Upper lobe of left lung (tissue), 6 donors: ENCODE measurements at regions not wholly inside any gene's neighbourhood (a gene's known extent, or its start where the extent isn't known, plus 50 kb on each side); places are given as distances from the start of the nearest gene placed in this dataset.

Experiments used
- ATAC-seq, 2 donors: fragments of 200-7000 bp; cut with Tn5 transposase; one replicate each; pipeline ENCODE4 v1.9.1; 2022; ENCODE audit warnings: mild to moderate bottlenecking in 2 of 2, moderate library complexity in 2 of 2; ENCODE audit not compliant: low FRiP score in 2 of 2
- DNase-seq, 2 donors: peaks; one replicate each; pipeline ENCODE4 v3.0.0-alpha.2; 2019 to 2020
- H3K27ac ChIP-seq, 4 donors: fragments of 200-600 bp; sonication (generic); one replicate each; pipeline ENCODE4 v1.5.1; 2016 to 2019
- H3K27me3 ChIP-seq, 4 donors: fragments of 200-600 bp; sonication (generic); one replicate each; pipeline ENCODE4 v1.5.1; 2017 to 2019
- H3K36me3 ChIP-seq, 4 donors: fragments of 200-600 bp; sonication (generic); one replicate each; pipeline ENCODE4 v1.5.1; 2016 to 2019
- H3K4me1 ChIP-seq, 4 donors: fragments of 200-600 bp; sonication (generic); one replicate each; pipeline ENCODE4 v1.5.1; 2018 to 2019
- H3K4me3 ChIP-seq, 4 donors: fragments of 200-600 bp; sonication (generic); one replicate each; pipeline ENCODE4 v1.5.1; 2017 to 2019; ENCODE audit warnings: mild to moderate bottlenecking in 2 of 4, moderate library complexity in 1 of 4
- H3K9me3 ChIP-seq, 4 donors: fragments of 200-600 bp; sonication (generic); one replicate each; pipeline ENCODE4 v1.5.1; 2018 to 2019
- CTCF ChIP-seq, 6 experiments: fragments of 450-650 bp in 4 of 6; fragments of 200-600 bp in 2 of 6; sonication (generic) in 2 of 6; IDR thresholded peaks; one replicate each; pipeline ENCODE4 v1.5.1; 2016 to 2019; ENCODE audit warnings: antibody characterized with exemption in 6 of 6
- EP300 ChIP-seq, 4 donors: sonication (generic); formaldehyde crosslinking; IDR thresholded peaks; one replicate each; pipeline ENCODE4 v1.5.1; 2017; ENCODE audit warnings: antibody characterized with exemption in 4 of 4, control low read depth in 2 of 4
- POLR2A ChIP-seq, 4 donors: fragments of 450-650 bp; IDR thresholded peaks; one replicate each; pipeline ENCODE4 v1.5.1; 2016 to 2017; ENCODE audit warnings: antibody characterized with exemption in 4 of 4, mild to moderate bottlenecking in 2 of 4
- POLR2AphosphoS5 ChIP-seq, 2 donors: sonication (generic); formaldehyde crosslinking; IDR thresholded peaks; one replicate each; pipeline ENCODE4 v1.5.1; 2017; ENCODE audit warnings: antibody characterized with exemption in 2 of 2
- WGBS, 2 donors: methylation state at CpG; one replicate each; pipeline ENCODE4 v1.1.5; 2017 to 2018; 5-methylcytosine and 5-hydroxymethylcytosine counted together
- donor health status: DM: no; HTN: no; CAD: no; lungs with moderate emphysema.
- donor health status: DM: no; HTN: yes; CAD: no; lungs with severe emphysema.

GRCh38 chr1:81020506-81020905, 780.2 kb upstream of the ADGRL2 start:
- ATAC-seq (no peak), DNase-seq (no peak)
- 71 to 83% methylated on average over 1 of the region's 1 CpG for WGBS, 2 donors
- H3K36me3 ChIP-seq = no peaks in the 10 kb centered on the region
- no peaks in the 10 kb centered on the region for H3K9me3 ChIP-seq
- H3K27me3 ChIP-seq = no peaks in the 10 kb centered on the region
- TF ChIP-seq POLR2A (IDR thresholded peaks at IDR 0.05) = no peak
- no peak for TF ChIP-seq POLR2AphosphoS5 (IDR thresholded peaks at IDR 0.05)
- TF ChIP-seq EP300 (IDR thresholded peaks at IDR 0.05) = no peak
- no peak for TF ChIP-seq CTCF (IDR thresholded peaks at IDR 0.05)
- no peak overlapping the region for H3K4me3 ChIP-seq
- no peak overlapping the region for H3K27ac ChIP-seq
- no peaks in the 10 kb centered on the region for H3K4me1 ChIP-seq

- DNase-seq (no peak), ATAC-seq (no peak)
- H3K27ac ChIP-seq = no peak overlapping the region
- no peak overlapping the region for H3K4me3 ChIP-seq
- no peaks in the 10 kb centered on the region for H3K4me1 ChIP-seq
- TF ChIP-seq POLR2A (IDR thresholded peaks at IDR 0.05) = no peak
- TF ChIP-seq EP300 (IDR thresholded peaks at IDR 0.05) = no peak
- no peak for TF ChIP-seq POLR2AphosphoS5 (IDR thresholded peaks at IDR 0.05)
- TF ChIP-seq CTCF (IDR thresholded peaks at IDR 0.05) = no peak
- H3K9me3 ChIP-seq = no peaks in the 10 kb centered on the region
- H3K27me3 ChIP-seq = no peaks in the 10 kb centered on the region
- WGBS, 2 donors = 65 to 76% methylated on average over 3 of the region's 3 CpGs
- H3K36me3 ChIP-seq = no peaks in the 10 kb centered on the region
These were observed 790.6 kb upstream of the ADGRL2 start for GRCh38 chr1:81010126-81010525.

- no peak for TF ChIP-seq POLR2A (IDR thresholded peaks at IDR 0.05)
- TF ChIP-seq CTCF (IDR thresholded peaks at IDR 0.05) = no peak
- TF ChIP-seq POLR2AphosphoS5 (IDR thresholded peaks at IDR 0.05) = no peak
- no peak for TF ChIP-seq EP300 (IDR thresholded peaks at IDR 0.05)
- H3K4me3 ChIP-seq = no peak overlapping the region
- H3K9me3 ChIP-seq = no peaks in the 10 kb centered on the region
- H3K27me3 ChIP-seq = no peaks in the 10 kb centered on the region
- WGBS, 2 donors = 55 to 59% methylated on average over 2 of the region's 2 CpGs
- no peaks in the 10 kb centered on the region for H3K36me3 ChIP-seq
- no peaks in the 10 kb centered on the region for H3K4me1 ChIP-seq
- DNase-seq (no peak), ATAC-seq (no peak)
- no peak overlapping the region for H3K27ac ChIP-seq
These were observed 792.4 kb upstream of the ADGRL2 start for GRCh38 chr1:81008293-81008692.

- Histone ChIP-seq H3K27me3 (no peaks in the 10 kb centered on the region), H3K4me3 (no peak overlapping the region), H3K27ac (no peak overlapping the region), H3K4me1 (no peaks in the 10 kb centered on the region), H3K36me3 (no peaks in the 10 kb centered on the region), H3K9me3 (no peaks in the 10 kb centered on the region)
- WGBS, 2 donors = 77 to 80% methylated on average over 3 of the region's 3 CpGs
- no peak for TF ChIP-seq POLR2AphosphoS5 (IDR thresholded peaks at IDR 0.05)
- TF ChIP-seq EP300 (IDR thresholded peaks at IDR 0.05) = no peak
- no peak for TF ChIP-seq POLR2A (IDR thresholded peaks at IDR 0.05)
- TF ChIP-seq CTCF (IDR thresholded peaks at IDR 0.05) = no peak
- no peak for DNase-seq
- no peak for ATAC-seq
These were observed 793.7 kb upstream of the ADGRL2 start for GRCh38 chr1:81007024-81007423.

- TF ChIP-seq EP300 (IDR thresholded peaks at IDR 0.05) = no peak
- no peak for TF ChIP-seq POLR2A (IDR thresholded peaks at IDR 0.05)
- no peak for TF ChIP-seq POLR2AphosphoS5 (IDR thresholded peaks at IDR 0.05)
- TF ChIP-seq CTCF (IDR thresholded peaks at IDR 0.05) = no peak
- WGBS, 2 donors = 80 to 81% methylated on average over 5 of the region's 5 CpGs
- H3K36me3 ChIP-seq = no peaks in the 10 kb centered on the region
- no peak overlapping the region for H3K4me3 ChIP-seq
- no peaks in the 10 kb centered on the region for H3K9me3 ChIP-seq
- ATAC-seq = no peak
- no peak overlapping the region for H3K27ac ChIP-seq
- H3K4me1 ChIP-seq = no peaks in the 10 kb centered on the region
- H3K27me3 ChIP-seq = no peaks in the 10 kb centered on the region
- no peak for DNase-seq
These were observed 794.2 kb upstream of the ADGRL2 start for GRCh38 chr1:81006502-81006901.
